K562 (cell line): ENCODE measurements at regions not wholly inside any gene's neighbourhood (a gene's known extent, or its start where the extent isn't known, plus 50 kb on each side); places are given as distances from the start of the nearest gene placed in this dataset.

Source experiments
- ATAC-seq: fragments of 200-7000 bp; cut with Tn5 transposase; 3 replicates; pipeline ENCODE4 v1.9.1; 2020; ENCODE audit warnings: moderate library complexity
- BruUV-seq: library from RNA; stranded (reverse); fragments of 400-500 nt; replicated peaks from 2 replicates; lab custom pipeline; 2021; lab: Mats Ljungman, UMichigan
- CTCF ChIA-PET: fragments of 300-600 bp; formaldehyde crosslinking; extraction: SDS; loops from one replicate; lab custom pipeline; 2021; ENCODE audit warnings: low intra/inter-chr PET ratio; lab: Yijun Ruan, JAX
- POLR2A ChIA-PET: fragments of 300-600, 350-650 bp; sonication (Branson Sonifier 250); formaldehyde crosslinking; extraction: SDS; loops from one replicate; lab custom pipeline; 2021; ENCODE audit warnings: antibody characterized with exemption, inconsistent platforms; lab: Yijun Ruan, JAX
- DNase-seq, 4 experiments: peaks; one replicate each; pipeline versions ENCODE4 v3.0.0 to v3.0.0-alpha.2; 2011 to 2018; ENCODE audit warnings: low spot score in 3 of 4, mixed read lengths in 3 of 4; ENCODE audit errors: extremely low read depth in 1 of 4
- FAIRE-seq: peaks from 2 replicates; lab custom pipeline; 2011; peaks lifted over from hg19 to GRCh38; lab: Jason Lieb, UNC
- H2AFZ ChIP-seq: 2 replicates; pipeline ENCODE4 v1.6.0; 2011; ENCODE audit warnings: low read depth, low read length, control low read depth, inconsistent platforms
- H3K27ac ChIP-seq: fragments of 200-600 bp; 3 replicates; pipeline ENCODE4 v1.8.0; 2011; ENCODE audit warnings: low read depth, mild to moderate bottlenecking, control low read depth, inconsistent platforms, low read length, moderate library complexity, mixed read lengths; ENCODE audit errors: extremely low read depth
- H3K27me3 ChIP-seq, 2 experiments: fragments of 300-600 bp in 1 of 2; 2 replicates in 1 of 2; 3 replicates in 1 of 2; pipeline versions ENCODE4 v1.6.0 to v1.8.0; 2011; ENCODE audit warnings: inconsistent platforms in 2 of 2, low read length in 2 of 2, mild to moderate bottlenecking in 1 of 2, mixed read lengths in 1 of 2, moderate library complexity in 1 of 2; ENCODE audit not compliant: control insufficient read depth in 2 of 2, insufficient read depth in 2 of 2
- H3K36me3 ChIP-seq: fragments of 300-600 bp; 3 replicates; pipeline ENCODE4 v1.8.0; 2011; ENCODE audit warnings: mild to moderate bottlenecking, low read length, inconsistent platforms; ENCODE audit not compliant: control insufficient read depth, insufficient read depth
- H3K4me1 ChIP-seq, 2 experiments: fragments of 200-600 bp in 1 of 2; replicated peaks in 1 of 2; 2 replicates in 1 of 2; 3 replicates in 1 of 2; pipeline versions ENCODE4 v1.5.1 to v1.8.0; 2011; ENCODE audit warnings: inconsistent platforms in 2 of 2, low read length in 2 of 2, mild to moderate bottlenecking in 1 of 2, mixed read lengths in 1 of 2, moderate library complexity in 1 of 2; ENCODE audit not compliant: control insufficient read depth in 2 of 2, insufficient read depth in 2 of 2
- H3K4me2 ChIP-seq: 2 replicates; pipeline ENCODE4 v1.6.1; 2011; ENCODE audit warnings: low read length, control low read depth, inconsistent platforms, mixed read lengths; ENCODE audit not compliant: insufficient read depth
- H3K4me3 ChIP-seq: fragments of 200-600 bp; sonication (generic), shearing (Covaris generic); 2 replicates; pipeline ENCODE4 v1.5.1; 2016; ENCODE audit warnings: control low read depth, inconsistent platforms
- H3K79me2 ChIP-seq: fragments of 200-600 bp; 3 replicates; pipeline ENCODE4 v1.8.0; 2011; ENCODE audit warnings: low read length, inconsistent platforms; ENCODE audit not compliant: control insufficient read depth, insufficient read depth
- H3K9ac ChIP-seq, 2 experiments: 2 replicates each; pipeline versions ENCODE4 v1.6.0 to v1.6.1; 2011; ENCODE audit warnings: low read depth in 2 of 2, low read length in 2 of 2, control low read depth in 1 of 2, inconsistent platforms in 1 of 2, mild to moderate bottlenecking in 1 of 2, mixed read lengths in 1 of 2; ENCODE audit not compliant: insufficient read depth in 1 of 2
- H3K9me1 ChIP-seq: one replicate; pipeline ENCODE4 v1.6.0; 2011; ENCODE audit warnings: inconsistent platforms, mild to moderate bottlenecking, low read length, moderate library complexity; ENCODE audit not compliant: control insufficient read depth, insufficient read depth
- H3K9me3 ChIP-seq: replicated peaks from 2 replicates; pipeline ENCODE4 v1.5.1; 2011; ENCODE audit warnings: low read depth, low read length, inconsistent platforms; ENCODE audit not compliant: control insufficient read depth, insufficient read depth
- H4K20me1 ChIP-seq: replicated peaks from 2 replicates; pipeline ENCODE4 v1.6.1; 2011; ENCODE audit warnings: low read length, inconsistent platforms, mixed read lengths; ENCODE audit not compliant: control insufficient read depth, insufficient read depth
- CAMTA2 ChIP-seq: fragments of 250-450 bp; sonication (Bioruptor Pico); conservative IDR thresholded peaks from 2 replicates; pipeline ENCODE4 v1.5.1; 2022
- DMBX1 ChIP-seq: fragments of 250-450 bp; sonication (Bioruptor Pico); IDR thresholded peaks from 2 replicates; pipeline ENCODE4 v1.8.0; 2022; ENCODE audit warnings: inconsistent platforms, mild to moderate bottlenecking, moderate library complexity, borderline replicate concordance
- DPF2 ChIP-seq: fragments of 450-650 bp; IDR thresholded peaks from 2 replicates; pipeline ENCODE4 v1.6.1; 2016
- SAFB2 ChIP-seq: fragments of 200-400 bp; formaldehyde crosslinking; IDR thresholded peaks from 2 replicates; pipeline ENCODE4 v1.6.1; 2018; ENCODE audit warnings: borderline replicate concordance, low read length, low read depth, moderate library complexity; ENCODE audit not compliant: severe bottlenecking
- TRIM28 ChIP-seq: fragments of 450-650 bp; IDR thresholded peaks from 2 replicates; pipeline ENCODE4 v1.6.1; 2017
- WGBS: fragments of 100-300 bp; shearing (Covaris generic); methylation state at CpG from one replicate; pipeline ENCODE4 v1.1.6; 2016; ENCODE audit warnings: low coverage, mixed read lengths; ENCODE audit not compliant: insufficient coverage; ENCODE audit errors: missing lambda C conversion rate; 5-methylcytosine and 5-hydroxymethylcytosine counted together
- in situ Hi-C: fragments of 300-500 bp; cut with MboI; formaldehyde crosslinking; loops from 4 replicates; pipeline ENCODE4 v1.15.0; 2018; ENCODE audit warnings: inconsistent platforms, mixed read lengths
- intact Hi-C: fragments of 100-400 bp; cut with micrococcal nuclease; formaldehyde crosslinking; loops from 2 replicates; pipeline ENCODE4 v1.14.2; 2022
- TF ChIP-seq, protein P1 (sequence below): fragments of 450-650 bp; IDR thresholded peaks from 2 replicates; pipeline ENCODE4 v1.6.1; 2016; ENCODE audit warnings: mild to moderate bottlenecking, moderate library complexity
- TF ChIP-seq, protein P2 (sequence below): fragments of 250-450 bp; sonication (Bioruptor Pico); IDR thresholded peaks from 2 replicates; pipeline ENCODE4 v1.9.0; 2021; ENCODE audit warnings: mild to moderate bottlenecking, inconsistent platforms
- TF ChIP-seq, protein P3 (sequence below): fragments of 250-450 bp; sonication (Bioruptor Pico); IDR thresholded peaks from 2 replicates; pipeline ENCODE4 v1.8.0; 2022; ENCODE audit warnings: moderate library complexity, mild to moderate bottlenecking, inconsistent platforms

DNA sequence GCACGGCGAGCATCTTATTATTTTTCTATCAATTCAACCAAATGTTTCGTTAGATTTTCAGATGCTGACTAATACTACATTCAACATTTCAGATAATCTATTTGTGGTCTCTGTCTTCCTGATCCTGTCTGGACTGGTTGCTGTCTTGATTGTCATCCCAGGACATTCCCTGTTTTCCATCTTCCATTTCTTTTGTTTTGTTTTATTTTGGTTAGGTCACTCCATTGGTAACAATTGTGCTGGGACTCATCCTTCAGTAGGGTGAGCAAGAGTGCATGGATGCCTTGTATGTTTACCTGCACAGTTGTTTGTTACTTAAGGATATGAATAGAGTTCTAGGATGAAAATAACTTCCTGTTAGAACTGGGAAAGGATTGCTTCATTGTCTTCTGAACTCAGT lies 55.9 kb upstream of the ACYP2 start:
- in situ Hi-C loops, result no loop called here
- no peak for TF ChIP-seq DMBX1 (CRISPR knock-in tag)
- TF ChIP-seq CAMTA2 (CRISPR knock-in tag), result no peak
- TF ChIP-seq DPF2, result no peak
- no peak for TF ChIP-seq TRIM28
- TF ChIP-seq, protein P1, sequence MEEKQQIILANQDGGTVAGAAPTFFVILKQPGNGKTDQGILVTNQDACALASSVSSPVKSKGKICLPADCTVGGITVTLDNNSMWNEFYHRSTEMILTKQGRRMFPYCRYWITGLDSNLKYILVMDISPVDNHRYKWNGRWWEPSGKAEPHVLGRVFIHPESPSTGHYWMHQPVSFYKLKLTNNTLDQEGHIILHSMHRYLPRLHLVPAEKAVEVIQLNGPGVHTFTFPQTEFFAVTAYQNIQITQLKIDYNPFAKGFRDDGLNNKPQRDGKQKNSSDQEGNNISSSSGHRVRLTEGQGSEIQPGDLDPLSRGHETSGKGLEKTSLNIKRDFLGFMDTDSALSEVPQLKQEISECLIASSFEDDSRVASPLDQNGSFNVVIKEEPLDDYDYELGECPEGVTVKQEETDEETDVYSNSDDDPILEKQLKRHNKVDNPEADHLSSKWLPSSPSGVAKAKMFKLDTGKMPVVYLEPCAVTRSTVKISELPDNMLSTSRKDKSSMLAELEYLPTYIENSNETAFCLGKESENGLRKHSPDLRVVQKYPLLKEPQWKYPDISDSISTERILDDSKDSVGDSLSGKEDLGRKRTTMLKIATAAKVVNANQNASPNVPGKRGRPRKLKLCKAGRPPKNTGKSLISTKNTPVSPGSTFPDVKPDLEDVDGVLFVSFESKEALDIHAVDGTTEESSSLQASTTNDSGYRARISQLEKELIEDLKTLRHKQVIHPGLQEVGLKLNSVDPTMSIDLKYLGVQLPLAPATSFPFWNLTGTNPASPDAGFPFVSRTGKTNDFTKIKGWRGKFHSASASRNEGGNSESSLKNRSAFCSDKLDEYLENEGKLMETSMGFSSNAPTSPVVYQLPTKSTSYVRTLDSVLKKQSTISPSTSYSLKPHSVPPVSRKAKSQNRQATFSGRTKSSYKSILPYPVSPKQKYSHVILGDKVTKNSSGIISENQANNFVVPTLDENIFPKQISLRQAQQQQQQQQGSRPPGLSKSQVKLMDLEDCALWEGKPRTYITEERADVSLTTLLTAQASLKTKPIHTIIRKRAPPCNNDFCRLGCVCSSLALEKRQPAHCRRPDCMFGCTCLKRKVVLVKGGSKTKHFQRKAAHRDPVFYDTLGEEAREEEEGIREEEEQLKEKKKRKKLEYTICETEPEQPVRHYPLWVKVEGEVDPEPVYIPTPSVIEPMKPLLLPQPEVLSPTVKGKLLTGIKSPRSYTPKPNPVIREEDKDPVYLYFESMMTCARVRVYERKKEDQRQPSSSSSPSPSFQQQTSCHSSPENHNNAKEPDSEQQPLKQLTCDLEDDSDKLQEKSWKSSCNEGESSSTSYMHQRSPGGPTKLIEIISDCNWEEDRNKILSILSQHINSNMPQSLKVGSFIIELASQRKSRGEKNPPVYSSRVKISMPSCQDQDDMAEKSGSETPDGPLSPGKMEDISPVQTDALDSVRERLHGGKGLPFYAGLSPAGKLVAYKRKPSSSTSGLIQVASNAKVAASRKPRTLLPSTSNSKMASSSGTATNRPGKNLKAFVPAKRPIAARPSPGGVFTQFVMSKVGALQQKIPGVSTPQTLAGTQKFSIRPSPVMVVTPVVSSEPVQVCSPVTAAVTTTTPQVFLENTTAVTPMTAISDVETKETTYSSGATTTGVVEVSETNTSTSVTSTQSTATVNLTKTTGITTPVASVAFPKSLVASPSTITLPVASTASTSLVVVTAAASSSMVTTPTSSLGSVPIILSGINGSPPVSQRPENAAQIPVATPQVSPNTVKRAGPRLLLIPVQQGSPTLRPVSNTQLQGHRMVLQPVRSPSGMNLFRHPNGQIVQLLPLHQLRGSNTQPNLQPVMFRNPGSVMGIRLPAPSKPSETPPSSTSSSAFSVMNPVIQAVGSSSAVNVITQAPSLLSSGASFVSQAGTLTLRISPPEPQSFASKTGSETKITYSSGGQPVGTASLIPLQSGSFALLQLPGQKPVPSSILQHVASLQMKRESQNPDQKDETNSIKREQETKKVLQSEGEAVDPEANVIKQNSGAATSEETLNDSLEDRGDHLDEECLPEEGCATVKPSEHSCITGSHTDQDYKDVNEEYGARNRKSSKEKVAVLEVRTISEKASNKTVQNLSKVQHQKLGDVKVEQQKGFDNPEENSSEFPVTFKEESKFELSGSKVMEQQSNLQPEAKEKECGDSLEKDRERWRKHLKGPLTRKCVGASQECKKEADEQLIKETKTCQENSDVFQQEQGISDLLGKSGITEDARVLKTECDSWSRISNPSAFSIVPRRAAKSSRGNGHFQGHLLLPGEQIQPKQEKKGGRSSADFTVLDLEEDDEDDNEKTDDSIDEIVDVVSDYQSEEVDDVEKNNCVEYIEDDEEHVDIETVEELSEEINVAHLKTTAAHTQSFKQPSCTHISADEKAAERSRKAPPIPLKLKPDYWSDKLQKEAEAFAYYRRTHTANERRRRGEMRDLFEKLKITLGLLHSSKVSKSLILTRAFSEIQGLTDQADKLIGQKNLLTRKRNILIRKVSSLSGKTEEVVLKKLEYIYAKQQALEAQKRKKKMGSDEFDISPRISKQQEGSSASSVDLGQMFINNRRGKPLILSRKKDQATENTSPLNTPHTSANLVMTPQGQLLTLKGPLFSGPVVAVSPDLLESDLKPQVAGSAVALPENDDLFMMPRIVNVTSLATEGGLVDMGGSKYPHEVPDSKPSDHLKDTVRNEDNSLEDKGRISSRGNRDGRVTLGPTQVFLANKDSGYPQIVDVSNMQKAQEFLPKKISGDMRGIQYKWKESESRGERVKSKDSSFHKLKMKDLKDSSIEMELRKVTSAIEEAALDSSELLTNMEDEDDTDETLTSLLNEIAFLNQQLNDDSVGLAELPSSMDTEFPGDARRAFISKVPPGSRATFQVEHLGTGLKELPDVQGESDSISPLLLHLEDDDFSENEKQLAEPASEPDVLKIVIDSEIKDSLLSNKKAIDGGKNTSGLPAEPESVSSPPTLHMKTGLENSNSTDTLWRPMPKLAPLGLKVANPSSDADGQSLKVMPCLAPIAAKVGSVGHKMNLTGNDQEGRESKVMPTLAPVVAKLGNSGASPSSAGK, result no peak
- TF ChIP-seq, protein P2, sequence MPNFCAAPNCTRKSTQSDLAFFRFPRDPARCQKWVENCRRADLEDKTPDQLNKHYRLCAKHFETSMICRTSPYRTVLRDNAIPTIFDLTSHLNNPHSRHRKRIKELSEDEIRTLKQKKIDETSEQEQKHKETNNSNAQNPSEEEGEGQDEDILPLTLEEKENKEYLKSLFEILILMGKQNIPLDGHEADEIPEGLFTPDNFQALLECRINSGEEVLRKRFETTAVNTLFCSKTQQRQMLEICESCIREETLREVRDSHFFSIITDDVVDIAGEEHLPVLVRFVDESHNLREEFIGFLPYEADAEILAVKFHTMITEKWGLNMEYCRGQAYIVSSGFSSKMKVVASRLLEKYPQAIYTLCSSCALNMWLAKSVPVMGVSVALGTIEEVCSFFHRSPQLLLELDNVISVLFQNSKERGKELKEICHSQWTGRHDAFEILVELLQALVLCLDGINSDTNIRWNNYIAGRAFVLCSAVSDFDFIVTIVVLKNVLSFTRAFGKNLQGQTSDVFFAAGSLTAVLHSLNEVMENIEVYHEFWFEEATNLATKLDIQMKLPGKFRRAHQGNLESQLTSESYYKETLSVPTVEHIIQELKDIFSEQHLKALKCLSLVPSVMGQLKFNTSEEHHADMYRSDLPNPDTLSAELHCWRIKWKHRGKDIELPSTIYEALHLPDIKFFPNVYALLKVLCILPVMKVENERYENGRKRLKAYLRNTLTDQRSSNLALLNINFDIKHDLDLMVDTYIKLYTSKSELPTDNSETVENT (CRISPR knock-in tag), result no peak
- TF ChIP-seq, protein P3, sequence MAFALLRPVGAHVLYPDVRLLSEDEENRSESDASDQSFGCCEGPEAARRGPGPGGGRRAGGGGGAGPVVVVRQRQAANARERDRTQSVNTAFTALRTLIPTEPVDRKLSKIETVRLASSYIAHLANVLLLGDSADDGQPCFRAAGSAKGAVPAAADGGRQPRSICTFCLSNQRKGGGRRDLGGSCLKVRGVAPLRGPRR, result no peak
- TF ChIP-seq SAFB2, result no peak
- TF ChIP-seq, all 486 proteins: peak for 0
- intact Hi-C loops, result no loop called here

More for the DNA sequence above, 55.9 kb upstream of the ACYP2 start:
- H3K27me3 ChIP-seq, result no peaks in the 10 kb centered on the region
- FAIRE-seq (no peak), ATAC-seq (no peak), DNase-seq (no peak)
- WGBS, result 80% methylated on average over 3 of the region's 3 CpGs
- no peak overlapping the region for H3K9ac ChIP-seq
- H2AFZ ChIP-seq, result no peak overlapping the region
- no peaks in the 10 kb centered on the region for H4K20me1 ChIP-seq
- no peak overlapping the region for H3K4me2 ChIP-seq
- H3K79me2 ChIP-seq, result no peaks in the 10 kb centered on the region
- no peaks in the 10 kb centered on the region for H3K9me1 ChIP-seq
- BruUV-seq, result no TSS peak
- no peak overlapping the region for H3K4me3 ChIP-seq
- H3K9me3 ChIP-seq, result peaks cover 22% of the 10 kb centered on the region
- ChIA-PET CTCF (no interaction called here), POLR2A (no interaction called here)
- no peak overlapping the region for H3K27ac ChIP-seq
- H3K36me3 ChIP-seq, result no peaks in the 10 kb centered on the region
- H3K4me1 ChIP-seq, result no peaks in the 10 kb centered on the region; a peak in 1 of 5 replicates
